ENCODE measurements at regions not wholly inside any gene's neighbourhood (a gene's known extent, or its start where the extent isn't known, plus 50 kb on each side); places are given as distances from the start of the nearest gene placed in this dataset.

DNA sequence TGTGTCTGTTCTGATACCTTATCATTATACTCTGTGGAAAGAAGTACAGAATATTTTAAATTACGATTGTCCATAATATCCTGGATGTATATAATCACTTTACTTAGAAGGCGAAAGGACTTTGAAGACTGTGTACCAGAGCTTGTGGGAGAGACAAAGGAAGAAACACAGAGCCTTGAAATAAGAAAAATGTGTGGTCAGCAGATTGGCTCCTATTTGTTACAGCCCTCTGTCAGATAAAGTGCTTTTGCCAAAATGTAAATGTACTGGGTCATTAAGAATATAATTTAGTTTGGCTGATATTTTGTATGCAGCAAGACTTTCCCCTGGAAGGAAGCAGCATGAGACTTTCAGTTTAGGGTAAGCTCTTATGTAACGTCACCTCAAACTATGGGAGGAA, 443.1 kb downstream of the CCDC85A start:
- DNase-seq: no peak

- DNase-seq: no peak
Observed at GRCh38 chr2:56630286-56630685, 446.5 kb downstream of the CCDC85A start.

- DNase-seq: no peak
Observed at GRCh38 chr2:56647997-56648396, 464.2 kb downstream of the CCDC85A start.

DNA sequence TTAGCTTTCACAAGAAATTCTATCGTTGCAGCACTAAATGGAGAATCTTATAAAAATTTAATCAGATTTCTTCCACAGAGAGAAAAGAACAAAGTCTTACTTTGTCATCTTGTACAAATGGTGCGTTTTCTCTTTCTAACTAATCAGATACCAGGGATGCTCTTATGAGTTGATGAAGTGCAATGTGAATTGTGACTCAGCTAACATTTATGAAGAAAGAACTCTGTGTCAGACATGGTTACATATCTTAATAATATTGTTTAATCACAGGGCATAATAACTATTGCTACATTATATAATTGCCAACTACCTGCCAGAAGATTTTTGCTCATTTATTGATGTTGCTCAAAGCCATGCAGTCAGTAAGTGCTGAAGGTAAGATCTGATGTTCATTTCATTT, 465.0 kb downstream of the CCDC85A start:
- no peak for DNase-seq

DNA sequence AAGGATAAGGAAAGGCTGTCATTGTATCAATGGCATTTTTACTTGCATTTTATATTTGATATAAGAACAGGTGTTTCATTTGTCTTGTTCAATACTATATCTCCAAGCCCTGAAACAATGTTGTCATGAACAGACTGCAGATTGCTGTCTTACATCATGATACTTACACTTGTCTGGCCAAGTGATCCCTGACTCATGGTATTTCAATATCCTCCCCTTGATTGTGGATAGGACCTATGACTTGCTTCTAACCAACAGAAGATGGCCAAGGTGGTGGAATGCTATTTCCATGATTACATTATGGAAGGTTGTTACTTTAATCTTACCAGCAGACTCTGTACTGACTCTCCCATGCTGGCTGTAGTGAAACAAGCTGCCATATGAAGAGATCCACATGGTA, 471.1 kb downstream of the CCDC85A start:
- DNase-seq: no peak

- DNase-seq: no peak
Observed at GRCh38 chr2:56656826-56657225, 473.0 kb downstream of the CCDC85A start.

- no peak for DNase-seq
Observed at GRCh38 chr2:56666777-56667176, 483.0 kb downstream of the CCDC85A start.

- no peak for DNase-seq
Observed at GRCh38 chr2:56671973-56672569, 488.3 kb downstream of the CCDC85A start.

DNA sequence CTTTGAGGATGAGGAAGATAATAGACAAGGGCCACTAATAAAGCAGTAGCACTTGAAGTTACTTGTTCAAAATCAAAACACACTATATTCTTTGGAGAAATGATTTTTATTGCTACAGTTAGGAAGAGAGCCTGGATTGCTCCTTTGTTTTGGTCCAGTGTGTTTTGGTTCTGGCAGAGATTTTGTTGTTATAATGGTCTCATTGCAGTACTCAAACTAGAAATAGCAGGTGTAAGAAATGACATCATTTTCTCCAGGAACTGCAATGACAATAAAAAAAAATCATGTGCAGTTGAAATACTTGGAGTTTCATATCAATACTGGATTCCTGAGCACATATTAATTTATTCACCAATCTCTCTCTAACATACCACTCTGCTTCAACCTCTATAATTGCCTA, 490.3 kb downstream of the CCDC85A start:
- no peak for DNase-seq

DNA sequence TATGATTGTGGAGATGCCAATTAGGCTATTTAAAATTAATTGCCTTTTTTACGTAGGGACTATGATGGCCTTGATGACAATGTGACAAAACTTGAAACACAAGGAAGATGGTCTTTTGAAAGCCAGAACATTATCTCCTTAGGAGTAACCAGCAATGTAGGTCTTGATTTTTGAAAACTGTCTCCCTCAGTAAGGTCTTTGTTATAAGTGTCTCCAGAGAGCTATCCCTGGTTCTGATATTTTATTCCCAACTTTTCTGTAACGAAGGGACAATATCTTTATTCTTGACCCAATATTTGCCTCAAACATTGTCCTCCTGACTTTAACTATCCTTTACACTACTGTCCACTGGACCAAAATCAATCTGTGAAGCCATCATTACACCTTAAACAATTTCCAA, 493.2 kb downstream of the CCDC85A start:
- DNase-seq: no peak

DNA sequence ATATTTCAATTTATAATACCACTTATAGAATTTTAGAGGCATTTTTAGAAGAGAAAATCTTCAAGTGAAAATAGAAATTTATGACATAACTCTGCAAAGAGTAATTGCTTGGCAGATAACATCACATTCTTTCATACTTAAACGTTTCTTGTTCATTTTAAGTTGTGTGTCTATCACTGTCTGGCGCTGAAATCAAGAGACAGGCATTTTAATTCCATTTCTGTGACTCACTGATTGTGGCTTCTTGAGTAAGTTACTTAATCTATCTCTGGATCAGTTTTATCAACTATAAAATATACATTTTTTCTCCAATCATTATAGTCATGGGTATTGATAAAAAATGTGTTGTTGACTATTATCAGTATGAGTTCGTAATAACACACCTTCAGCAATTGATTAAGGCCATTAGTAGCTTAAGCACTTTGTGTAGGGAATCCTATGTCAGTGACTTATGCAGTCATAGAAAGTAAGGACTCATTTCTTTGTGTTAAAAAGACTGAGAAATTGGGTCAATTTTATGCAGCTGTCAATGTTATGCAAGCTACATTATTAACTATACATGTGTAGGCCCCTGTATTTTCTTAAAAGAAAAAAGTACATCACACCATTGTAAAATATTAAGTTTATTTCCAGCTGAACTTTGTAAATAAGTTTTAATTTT, 497.3 kb downstream of the CCDC85A start:
- no peak for DNase-seq

DNA sequence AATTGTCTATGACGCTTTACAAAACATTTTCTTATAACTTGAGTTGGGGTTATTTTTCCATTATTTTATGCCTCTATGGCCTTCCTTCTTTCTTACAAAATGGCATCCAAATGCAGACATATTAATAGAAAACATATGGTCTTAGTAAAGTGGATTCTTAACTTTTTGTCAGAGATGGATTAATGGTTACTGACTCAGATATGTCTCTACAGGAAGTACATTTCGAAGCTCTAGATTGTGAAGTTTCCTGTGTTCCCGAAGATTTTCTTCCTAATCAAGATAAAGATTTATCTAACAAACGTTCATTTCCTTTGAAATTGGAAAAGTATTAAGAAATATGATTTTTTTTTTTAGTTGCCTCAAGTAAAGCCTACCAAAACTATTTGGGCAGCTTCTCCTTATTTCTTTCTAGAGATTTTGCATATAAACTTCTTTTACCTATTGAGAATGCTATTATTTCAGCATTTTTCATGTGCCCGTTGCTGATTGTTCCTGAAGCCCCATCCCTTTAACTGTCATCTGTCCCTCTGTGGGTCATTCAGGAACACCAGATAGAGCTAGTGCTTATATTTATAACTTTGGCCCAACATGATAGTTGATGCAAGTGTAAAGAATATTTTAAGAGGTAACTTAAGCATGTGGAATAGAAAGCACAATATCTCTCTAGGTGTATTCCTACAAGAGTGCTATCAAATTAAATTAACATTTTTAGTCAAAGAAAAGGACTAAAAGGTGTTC, 498.0 kb downstream of the CCDC85A start:
- DNase-seq: no peak

GRCh38 chr2:56682397-56682760, 498.6 kb downstream of the CCDC85A start:
- no peak for DNase-seq

DNA sequence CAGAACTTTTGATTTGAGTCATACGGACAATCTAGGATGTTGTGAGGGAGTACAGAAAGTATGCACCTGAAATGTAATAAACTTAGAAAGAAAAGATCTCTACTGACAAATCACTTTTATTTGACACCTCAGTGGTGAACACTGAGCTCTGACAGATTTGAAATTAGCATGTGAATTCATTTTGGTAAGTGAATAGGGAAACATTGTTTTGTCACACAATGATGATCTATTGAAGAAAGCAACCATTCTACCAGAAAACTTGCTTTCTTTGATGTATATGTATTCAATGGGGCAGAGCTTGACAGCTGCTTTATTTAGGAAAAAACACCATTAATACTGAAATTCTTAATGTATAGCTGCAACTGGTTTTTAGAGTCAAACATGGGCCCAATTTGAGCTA, 500.5 kb downstream of the CCDC85A start:
- DNase-seq: no peak

- no peak for DNase-seq
Observed at GRCh38 chr2:56685205-56685604, 501.4 kb downstream of the CCDC85A start.

DNA sequence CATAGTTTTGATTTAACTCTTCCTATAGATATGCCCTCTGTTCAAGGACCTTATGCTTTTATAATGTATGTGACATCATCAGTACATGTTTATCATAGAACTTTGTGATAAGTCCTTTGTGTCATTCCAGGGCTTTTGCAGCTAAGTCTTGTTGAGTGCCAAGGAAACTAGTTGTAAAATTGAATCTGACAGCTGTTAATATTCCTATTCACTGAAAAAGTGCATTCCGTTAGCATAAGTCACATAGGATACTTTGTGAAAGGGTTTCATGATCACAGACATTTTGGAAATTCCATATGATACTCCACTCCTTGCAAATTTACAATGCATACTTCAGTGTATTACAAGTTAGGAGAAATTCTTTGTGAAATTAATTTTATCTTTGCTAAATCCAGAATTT, 503.4 kb downstream of the CCDC85A start:
- no peak for DNase-seq

DNA sequence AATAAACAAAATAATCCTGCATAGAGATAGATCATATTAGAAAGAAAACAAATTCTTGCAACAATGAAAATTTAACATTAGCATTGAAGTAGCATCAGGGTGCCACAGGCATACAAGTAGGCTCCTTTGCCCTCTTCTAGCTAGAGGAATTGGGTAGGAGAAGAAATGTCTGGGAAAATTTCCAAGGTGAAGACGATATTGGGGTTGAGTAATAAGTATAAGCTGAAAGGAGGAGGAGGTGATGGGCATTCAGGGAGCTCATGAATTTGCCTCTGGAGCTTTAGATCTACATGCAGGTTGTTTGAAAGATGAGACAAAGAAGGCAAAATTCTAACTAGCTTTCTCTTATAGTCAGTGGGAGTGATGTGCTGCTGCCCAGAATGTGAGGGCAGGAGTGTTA, 504.9 kb downstream of the CCDC85A start:
- DNase-seq: no peak

GRCh38 chr2:56693501-56693900, 509.7 kb downstream of the CCDC85A start:
- no peak for DNase-seq

- no peak for DNase-seq
Observed at GRCh38 chr2:56703001-56703400, 519.2 kb downstream of the CCDC85A start.

DNA sequence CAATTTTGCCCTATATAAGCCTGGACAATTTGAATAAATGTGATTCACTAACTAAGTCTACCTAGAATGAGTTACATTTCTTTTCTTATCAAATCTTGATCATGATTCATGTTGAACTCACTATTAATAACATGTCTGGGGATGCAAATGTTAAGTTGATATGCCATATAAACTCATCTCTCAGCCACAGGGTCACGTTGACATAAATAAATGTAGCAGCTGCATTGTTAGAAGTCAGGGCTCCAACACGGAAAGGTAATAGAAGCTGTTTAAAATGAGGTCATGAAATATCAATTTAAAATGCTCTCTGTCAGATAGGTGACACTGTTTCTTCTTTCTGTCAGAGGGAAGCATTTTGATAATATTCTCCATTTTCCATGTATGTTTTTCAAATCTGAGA, 521.9 kb downstream of the CCDC85A start:
- no peak for DNase-seq

GRCh38 chr2:56707218-56707617, 523.4 kb downstream of the CCDC85A start:
- DNase-seq: no peak

GRCh38 chr2:56707650-56708049, 523.9 kb downstream of the CCDC85A start:
- no peak for DNase-seq

- no peak for DNase-seq
Observed at GRCh38 chr2:56709181-56709580, 525.4 kb downstream of the CCDC85A start.

- DNase-seq: no peak
Observed at GRCh38 chr2:56713161-56713676, 529.4 kb downstream of the CCDC85A start.

Data from 8988T (cell line).